OCI-M1 (cell line): ENCODE measurements at regions not wholly inside any gene's neighbourhood (a gene's known extent, or its start where the extent isn't known, plus 50 kb on each side); places are given as distances from the start of the nearest gene placed in this dataset.

Experiments
- DNase-seq: peaks from one replicate; lab custom pipeline; 2025; lab: John Stamatoyannopoulos, UW

DNA sequence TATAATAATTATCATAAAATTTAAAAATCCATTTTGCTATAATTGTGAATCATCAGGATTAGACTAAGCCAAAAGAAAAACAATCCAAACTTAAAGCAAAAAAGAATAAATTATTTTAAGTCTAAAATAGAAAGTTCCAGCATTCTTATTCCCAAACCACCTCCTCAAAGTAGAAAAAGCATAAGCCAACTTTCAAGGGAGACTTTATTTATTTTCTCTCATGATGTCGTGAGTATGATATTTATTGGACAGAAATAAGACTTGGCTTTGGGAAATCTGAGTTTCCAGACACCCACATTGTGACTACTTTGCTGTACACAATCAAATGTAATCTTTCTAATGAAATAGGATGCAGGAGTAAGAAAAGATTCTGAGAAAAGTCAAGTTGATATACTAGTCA lies 372.1 kb downstream of the MTRR start:
- no peak for DNase-seq

DNA sequence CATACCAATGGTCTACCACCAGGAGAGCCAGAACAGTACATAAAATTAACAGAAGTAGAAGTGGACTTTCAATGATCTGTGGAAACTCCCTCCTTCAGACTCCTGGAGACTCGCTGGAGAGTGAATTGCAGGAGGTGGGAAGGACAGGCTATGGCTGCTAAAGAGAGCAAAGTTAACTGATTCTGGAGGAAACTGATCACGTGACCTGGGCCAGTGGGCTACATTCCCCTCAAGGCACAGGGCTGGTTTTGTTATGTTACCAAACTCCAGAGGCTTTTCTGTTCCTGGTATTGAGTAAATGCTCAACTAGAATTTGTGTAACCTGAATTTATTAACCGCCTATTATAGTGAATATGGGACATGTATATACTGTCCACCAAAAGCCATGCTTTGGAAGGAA lies 372.6 kb downstream of the MTRR start:
- DNase-seq, result no peak

DNA sequence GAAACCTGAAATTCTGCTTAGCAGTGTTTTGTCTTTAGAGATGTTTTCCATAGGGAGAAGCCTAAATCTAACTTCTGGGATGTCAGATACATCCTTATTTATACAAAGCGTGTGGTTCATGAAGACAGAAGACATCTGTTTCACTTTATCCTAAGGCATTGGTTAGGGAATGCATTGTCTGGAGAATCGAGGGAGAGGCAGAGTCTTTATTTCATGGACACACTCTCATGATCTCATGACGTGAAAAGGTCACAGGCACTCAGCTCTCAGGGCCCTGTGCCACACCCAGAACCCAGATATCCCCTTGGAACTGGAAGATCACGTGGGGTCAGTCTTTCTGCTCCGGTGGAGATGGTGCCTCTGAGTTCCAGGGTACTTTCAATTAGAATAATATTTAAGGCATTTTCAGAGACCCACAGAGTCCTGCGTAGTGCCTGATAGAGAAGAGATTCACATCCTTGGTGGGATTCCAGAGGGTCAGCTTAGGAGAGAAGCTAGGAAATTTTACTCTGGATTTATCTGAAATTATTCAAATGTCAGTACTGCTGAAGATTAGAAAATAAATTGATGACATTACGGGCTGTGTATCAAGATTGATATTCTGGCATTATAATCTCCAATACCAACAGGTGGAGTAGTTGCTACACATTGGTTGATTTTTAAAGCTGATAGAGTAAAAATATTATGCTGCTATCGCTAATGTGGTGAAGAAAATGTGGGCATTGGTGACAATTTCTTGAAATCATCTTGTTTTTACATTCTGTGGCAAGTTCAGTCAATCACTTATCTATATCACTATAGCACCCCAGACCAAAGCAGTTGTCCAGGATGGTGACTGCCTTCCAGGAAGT lies 378.3 kb downstream of the MTRR start:
- DNase-seq, result no peak

DNA sequence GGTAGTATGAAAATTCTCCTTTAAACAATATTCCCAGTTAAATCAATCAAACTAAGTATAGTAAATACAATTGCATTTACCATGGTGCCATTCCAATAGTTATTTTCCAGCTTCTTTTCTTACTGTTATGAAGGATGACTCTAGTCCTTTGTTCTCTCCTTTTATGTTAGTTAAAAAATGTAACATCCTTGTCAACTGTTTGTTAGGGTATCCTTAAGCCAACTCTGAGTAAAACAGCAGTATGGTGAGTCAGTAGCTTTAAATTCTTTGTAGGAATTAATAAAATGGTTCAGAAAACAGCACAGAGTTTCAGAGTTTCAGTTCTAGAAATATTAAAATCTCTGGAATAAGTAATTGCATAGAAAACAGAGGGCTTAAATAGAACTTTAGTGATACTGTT lies 384.4 kb downstream of the MTRR start:
- DNase-seq, result no peak

DNA sequence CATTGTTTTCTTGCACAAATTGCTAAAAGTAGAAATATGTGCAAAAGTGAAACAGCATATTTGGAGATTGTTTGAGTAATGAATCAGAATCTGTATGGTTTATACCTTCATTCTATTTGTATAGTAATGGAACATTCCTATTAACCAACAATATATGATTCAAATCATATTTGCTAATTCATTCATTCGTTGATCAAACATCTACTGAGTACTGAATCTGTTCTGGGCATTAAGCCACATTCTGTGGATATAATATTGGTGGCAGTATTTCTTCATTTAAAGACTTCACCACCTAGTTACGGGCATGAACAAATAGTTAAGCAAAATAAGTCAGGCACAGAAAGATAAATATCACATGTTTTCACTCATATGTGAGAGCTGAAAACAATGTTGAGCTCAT lies 385.7 kb downstream of the MTRR start:
- DNase-seq, result no peak

DNA sequence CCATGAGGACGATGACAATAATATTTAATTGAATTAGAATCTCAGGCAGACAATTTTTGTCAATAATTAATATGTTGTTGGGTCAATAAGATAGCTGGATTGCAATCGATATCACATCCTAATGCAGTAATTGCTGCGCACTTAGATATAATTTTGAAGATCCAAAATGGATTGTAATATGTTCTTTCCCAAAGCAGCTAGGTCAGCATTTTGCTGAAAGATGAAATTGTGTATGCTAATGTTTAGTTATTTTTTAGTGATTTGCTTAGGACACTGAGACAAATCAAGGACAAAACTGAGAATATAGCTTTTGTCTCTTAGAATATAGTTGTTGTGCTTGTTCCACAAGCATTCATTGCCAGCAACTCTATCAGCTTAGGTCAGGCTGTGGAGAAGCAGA lies 389.9 kb downstream of the MTRR start:
- DNase-seq, result no peak

DNA sequence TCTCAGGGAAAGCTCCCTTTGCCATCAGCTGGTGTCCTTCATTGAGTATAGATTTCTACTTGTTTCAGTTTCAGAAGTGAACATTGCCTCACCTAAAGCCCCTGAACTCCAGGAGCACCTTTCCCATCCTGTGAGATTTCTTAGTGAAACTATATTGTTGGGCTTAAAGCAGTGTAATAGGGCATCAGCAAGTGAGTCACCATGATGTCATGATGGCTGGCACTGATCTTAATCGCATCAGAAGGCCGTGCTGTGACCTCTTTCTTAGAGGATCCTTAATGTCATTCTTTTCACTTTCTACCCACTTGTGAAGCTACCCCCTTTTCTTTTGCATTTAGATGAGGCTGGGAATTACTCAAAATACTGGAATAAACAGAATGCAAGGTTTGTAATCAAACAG lies 401.3 kb downstream of the MTRR start:
- no peak for DNase-seq

DNA sequence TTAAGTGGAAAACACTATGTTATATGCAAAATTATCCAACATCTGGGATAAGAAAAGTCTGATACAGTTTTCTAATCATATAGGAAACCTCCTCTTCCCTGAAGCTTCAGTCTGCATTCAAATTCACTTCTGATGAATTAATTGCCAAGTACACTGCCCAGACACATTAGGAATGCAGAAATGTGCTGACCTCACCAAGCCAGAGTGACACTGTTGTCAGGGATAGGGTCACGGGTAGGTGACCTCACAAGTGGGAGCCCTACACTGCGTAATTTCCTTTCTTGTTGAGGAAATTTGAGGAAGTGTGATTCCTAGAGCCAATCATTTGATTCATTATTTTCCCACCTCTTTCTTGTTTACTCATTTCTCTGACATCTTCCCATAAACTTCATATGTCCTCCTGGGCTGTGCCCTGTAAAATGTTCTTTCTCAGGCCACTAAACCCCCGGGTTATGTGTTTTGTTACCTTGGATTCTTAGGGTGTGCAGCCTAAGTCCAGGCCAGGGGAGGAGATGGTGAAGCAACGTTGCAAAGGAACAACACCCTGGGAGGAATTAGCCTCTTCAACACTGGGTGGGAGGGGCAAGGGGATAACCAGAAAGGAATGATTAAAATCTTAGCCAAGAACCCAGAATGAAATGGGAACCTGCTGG lies 411.9 kb downstream of the MTRR start:
- no peak for DNase-seq

DNA sequence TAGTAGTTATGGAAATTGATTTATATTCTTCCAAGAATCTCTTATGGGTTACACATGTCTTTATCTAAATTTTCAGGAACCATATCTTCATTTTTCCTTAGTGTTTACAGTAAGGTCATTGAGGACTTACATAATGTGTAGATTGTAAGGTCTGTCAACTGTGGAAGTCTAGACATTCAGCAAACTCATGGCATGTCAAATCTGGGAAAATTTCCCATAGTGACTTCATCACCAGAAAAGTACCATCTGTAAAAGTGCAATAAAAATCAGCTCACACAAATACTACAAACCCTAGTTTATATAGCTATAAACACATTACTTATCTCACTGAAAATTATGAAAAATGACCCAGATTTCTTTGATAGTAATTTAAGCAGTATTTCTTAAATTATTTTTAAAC lies 419.4 kb downstream of the MTRR start:
- DNase-seq, result no peak

DNA sequence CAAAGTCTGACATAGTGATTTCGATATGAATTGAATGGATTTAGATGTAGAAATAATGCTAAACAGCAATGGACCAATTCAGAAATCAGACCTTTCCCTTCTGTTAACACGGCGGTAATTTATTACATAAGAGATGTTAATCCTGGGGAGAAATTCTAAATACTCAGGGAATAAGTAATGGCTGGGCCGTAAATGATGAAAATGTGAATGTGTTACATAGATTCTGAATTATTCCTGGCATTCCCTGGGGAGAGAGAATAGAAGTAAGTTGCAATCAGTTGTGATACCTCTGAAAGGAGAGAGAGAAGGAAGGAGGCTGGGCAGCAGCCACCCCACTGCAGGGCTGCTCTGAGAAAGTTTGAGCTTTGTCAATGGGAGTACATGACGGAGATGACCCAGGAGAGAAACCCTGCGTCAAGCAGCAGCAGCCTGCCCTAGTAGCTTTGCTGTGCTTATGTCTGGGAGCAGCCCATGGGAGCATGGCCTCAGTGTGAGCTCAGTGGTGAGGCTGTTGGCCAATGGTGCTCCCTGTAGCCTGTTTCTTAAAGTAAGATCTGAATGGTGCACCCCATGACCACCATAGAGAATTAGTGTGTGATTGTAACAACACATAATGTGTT lies 420.1 kb downstream of the MTRR start:
- no peak for DNase-seq

DNA sequence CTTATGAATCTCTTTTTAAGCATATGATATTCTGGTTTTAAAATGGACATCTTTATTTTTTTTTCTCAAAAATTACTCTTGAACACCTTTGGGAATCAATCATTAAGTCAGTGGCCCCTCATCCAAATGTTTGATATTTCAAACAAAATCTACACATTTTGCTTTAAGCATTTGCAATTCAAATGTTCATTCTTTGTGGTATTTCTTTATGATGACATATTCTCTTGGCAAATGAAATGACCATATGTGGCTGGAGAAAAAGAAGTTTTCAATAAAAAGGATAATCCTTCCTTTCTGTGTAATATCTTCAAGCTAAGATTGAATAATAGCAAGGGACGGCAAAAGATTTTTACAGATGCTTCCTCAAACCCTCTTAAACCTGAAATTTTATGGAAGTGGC lies 420.8 kb downstream of the MTRR start:
- DNase-seq, result no peak

DNA sequence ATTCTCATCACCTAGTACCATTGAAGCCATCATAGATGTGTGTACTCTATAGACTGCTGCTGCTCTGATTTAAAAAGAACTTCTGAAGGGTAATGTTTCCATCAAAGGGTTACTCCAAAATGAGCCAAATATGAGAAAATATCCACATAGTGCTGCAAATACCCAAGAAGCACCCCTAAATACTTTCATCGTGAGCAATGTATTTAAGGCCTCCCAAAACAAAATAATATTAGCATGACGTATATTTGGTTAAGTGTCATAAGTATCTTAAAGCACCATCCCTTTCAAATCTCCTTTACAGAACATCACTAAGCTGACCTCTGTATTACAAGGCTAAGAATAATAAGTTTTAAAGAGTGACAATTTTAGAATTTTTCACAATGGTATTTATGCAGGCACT lies 421.8 kb downstream of the MTRR start:
- DNase-seq, result no peak

DNA sequence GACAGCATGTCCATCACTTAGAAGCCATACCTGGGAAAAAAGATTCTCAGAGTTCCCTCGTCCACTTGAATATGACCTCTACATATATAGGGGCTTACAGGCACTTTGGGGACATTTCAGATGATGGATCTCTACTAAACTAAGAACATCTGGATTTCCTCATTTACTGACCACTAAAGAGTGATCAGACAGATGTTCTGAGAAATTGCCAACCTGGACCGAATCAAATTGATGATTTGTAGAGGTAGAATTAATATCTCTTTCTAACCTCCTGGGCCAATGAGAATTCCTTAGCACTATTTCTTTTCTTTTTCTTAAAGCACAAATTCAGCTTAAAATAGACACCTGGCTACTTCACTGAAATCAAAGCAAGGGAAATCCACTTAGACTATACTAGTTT lies 422.7 kb downstream of the MTRR start:
- no peak for DNase-seq

DNA sequence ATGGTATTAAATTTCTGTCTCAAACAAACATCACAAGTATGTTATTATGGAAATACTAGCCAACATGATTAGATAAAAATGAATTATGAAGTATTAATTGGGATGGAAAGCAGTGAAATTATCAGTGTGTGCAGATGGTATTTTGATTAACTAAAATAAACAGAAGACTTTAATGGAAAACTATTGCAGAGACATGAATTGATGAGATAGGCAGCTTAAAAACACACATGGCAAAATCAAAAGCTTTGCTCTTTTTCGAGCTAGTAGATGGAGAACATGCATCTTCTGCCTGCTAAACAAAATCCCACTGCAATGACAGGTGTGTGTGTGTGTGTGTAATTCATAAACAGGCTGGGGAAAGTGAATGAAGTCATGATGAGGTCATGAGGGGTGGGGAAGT lies 426.2 kb downstream of the MTRR start:
- DNase-seq, result no peak

DNA sequence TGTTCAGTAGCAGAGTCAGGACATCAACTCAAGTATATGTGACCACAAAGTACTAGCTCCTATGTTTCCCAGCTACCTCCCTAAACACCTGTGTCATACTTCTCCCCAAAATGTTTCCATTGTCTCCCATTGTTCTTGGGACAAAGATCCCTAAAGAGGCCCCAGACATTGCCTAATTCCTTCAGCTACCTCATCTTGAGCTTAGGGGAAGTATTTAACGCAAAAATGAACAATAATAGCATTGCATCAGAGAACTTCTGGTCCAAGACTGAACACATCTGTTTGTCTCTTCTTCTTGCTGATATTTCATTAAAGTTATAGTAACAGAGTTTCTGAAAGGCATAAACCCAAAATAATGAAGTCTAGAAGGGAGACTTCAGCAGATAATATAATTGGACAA lies 430.8 kb downstream of the MTRR start:
- no peak for DNase-seq

DNA sequence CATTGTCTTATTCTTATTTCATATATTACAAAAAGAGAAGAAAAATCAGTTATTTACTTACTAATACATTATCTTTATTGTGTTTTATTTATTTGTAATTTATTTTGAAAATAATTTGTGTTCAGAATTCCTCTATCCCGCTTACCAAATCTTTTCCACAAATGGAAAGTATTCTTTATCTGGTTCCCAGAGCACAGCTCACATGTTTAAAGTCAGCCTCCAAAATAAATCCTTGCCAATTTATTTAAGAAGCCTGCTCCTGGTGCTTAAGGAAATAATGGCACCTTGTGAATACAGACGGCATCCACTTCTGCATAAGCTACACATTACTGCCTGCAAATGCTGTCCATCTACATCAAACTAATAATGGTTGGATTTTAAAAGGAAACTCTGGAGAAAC lies 435.4 kb downstream of the MTRR start:
- no peak for DNase-seq

DNA sequence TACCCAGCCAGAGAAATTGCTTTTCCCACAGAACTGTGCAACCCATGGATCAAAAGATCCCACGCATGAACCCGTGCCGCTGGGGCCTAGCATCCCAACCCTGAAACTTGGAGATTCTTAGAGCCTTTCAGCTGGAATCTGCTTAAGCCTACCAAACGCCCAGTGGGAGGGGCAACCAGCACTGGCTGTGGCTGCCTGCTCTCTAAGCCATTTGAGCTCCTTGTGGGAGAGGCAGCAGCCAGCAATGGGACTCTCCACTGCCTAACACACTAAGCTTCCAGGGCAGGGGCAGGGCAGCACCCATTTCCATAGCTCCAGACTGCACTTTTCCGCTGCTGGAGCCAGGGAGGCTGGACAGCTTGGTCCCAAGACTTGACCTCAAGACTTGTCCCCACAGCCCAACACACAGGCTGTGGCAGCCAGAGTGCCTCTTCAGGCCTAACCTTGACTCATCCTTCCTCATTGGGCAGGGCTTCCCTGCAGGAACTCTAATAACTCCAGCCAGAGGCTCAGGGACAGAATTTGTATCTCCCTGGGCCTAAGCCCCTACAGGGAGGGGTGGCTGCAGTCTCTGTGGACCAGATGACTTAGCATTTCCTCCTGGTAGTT lies 437.4 kb downstream of the MTRR start:
- no peak for DNase-seq

DNA sequence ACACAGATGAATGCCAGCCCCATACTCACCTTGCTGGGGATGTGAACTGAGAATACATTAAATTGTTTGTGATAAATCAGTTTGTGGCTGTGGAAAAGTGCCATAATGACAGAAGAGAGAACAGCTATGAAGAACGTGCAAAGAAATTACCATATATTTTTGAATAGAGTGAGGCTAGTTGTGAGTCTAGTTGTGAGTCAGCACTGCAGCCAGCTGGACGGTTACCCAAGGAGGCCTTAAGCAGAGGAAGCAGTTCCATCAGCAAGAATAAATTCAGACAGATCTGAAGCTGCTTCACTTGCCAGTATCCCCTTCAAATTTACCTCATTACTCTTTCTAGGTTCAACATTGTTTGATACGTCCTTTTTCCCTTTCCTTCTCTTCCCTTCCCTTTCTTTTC lies 446.0 kb downstream of the MTRR start:
- no peak for DNase-seq

DNA sequence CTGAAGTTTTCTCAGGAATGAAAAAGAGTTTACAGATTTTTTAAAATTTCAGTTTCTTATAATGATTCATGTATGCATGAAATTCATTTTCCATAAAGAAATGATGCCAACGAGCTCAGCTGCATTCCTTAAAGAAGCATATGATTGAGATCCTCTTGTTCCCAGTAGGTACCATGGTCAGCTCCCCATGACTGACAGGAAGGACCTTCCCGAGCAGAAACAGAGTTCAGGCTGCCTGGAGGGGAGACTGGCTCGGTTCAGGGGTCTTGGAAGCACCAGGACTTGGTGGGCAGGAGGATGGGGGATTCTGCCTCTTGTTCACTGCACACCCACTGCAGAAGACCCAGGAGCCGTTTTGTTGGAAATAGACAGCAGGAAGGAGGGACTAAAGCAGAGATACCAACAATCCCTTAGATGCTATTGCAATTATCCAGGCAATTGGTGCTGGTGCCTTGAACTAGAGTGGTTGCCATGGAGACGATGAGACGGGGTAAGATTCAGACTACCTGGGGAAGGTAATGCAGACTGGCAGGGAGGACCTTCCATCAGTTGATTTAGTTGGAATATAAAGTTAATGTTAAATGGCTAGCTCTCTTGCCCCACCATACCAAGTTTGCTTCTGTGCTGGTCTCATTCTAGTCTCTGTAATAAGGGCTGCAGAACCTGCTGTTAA lies 447.8 kb downstream of the MTRR start:
- DNase-seq, result no peak

DNA sequence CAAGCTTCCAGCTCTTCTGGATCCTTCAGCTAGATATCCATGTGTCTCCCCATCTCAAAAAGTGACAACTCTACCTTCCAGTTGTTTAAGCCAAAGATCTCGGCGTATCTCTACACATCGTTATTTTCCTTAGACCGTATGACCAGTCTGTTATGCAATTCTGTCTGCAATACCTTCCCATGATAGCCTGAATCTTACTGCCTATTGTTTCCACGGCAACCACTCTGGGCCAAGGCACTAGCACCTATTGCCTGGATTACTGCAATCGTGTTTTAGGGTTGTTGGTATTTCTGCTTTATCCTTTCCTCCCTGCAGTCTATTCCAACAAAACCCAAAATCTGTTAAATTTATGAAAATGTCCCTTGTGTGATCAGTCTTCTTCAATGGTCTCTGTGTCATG lies 448.4 kb downstream of the MTRR start:
- DNase-seq, result no peak

DNA sequence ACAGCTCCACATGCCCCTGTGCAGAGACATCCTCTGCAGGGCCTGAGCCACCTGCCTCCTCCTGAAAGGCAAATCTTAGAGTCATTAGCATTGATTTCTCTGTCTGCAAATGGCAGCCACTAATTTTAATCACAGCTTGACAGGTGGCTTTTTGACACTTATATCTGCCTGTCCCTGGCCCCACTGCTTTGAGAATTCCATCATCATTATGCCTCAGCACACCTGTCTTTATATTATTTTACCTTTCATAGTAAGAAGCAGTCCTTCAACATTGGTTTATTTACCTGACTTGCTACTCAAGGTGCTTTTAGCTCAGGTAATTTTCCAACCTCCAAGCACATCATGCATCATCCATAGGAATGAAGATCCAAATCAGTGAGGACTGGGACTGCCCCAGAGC lies 451.3 kb downstream of the MTRR start:
- DNase-seq, result no peak

DNA sequence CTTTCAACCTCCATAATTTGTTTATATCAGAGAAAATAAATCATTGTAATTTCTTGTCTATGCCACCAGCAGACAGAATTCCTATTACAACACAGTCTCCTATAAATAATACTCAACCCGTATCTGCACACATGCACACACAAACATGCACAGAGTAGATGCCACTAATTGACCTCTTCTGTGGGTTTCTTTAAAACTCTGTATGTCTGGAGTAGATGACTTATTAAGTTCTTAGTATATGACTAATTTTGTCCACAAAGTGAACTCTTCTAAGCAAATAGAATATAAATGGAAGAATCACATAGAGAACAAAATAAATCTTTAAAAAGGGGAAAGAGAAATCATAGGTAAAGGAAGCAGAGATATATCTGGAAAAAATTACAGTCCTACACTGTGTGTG lies 452.3 kb downstream of the MTRR start:
- no peak for DNase-seq
